CD4-positive, alpha-beta memory T cell (primary cell): ENCODE measurements at regions not wholly inside any gene's neighbourhood (a gene's known extent, or its start where the extent isn't known, plus 50 kb on each side); places are given as distances from the start of the nearest gene placed in this dataset.

ENCODE experiments used
- CTCF ChIA-PET: fragments of 350-600 bp; sonication (Branson Sonifier 250); formaldehyde crosslinking; loops from one replicate; lab custom pipeline; 2021; ENCODE audit warnings: inconsistent platforms; ENCODE audit not compliant: partially characterized antibody; lab: Charles Lee
- POLR2A ChIA-PET: fragments of 350-600 bp; sonication (Branson Sonifier 250); formaldehyde crosslinking; loops from one replicate; lab custom pipeline; 2021; ENCODE audit not compliant: partially characterized antibody; lab: Charles Lee
- DNase-seq, 5 donors: peaks; one replicate each; pipeline versions ENCODE4 v3.0.0 to v3.0.0-alpha.2; 2020 to 2022; ENCODE audit warnings: mixed read lengths in 1 of 5
- H3K27ac ChIP-seq: one replicate; pipeline ENCODE4 v1.7.0; 2013; ENCODE audit warnings: low read depth, low read length
- H3K27me3 ChIP-seq: 2 replicates; pipeline ENCODE4 v1.7.0; 2013; ENCODE audit warnings: mild to moderate bottlenecking, low read length, moderate library complexity; ENCODE audit not compliant: insufficient read depth
- H3K36me3 ChIP-seq: 2 replicates; pipeline ENCODE4 v1.7.0; 2013; ENCODE audit warnings: mild to moderate bottlenecking, low read length, moderate library complexity; ENCODE audit not compliant: insufficient read depth
- H3K4me1 ChIP-seq: 2 replicates; pipeline ENCODE4 v1.7.0; 2013; ENCODE audit warnings: mild to moderate bottlenecking, low read length, moderate library complexity; ENCODE audit not compliant: insufficient read depth
- H3K4me3 ChIP-seq, 2 donors: one replicate each; pipeline ENCODE4 v1.7.0; 2013; ENCODE audit warnings: low read length in 2 of 2, mild to moderate bottlenecking in 1 of 2
- H3K9me3 ChIP-seq, 2 donors: one replicate each; pipeline ENCODE4 v1.7.0; 2013; ENCODE audit warnings: low read length in 2 of 2, control low read depth in 1 of 2; ENCODE audit not compliant: control insufficient read depth in 1 of 2
- H3K27ac Mint-ChIP-seq, 7 donors: one replicate each; pipeline ENCODE4 v1.8.0; 2020 to 2021; ENCODE audit warnings: mixed read lengths in 7 of 7, mild to moderate bottlenecking in 6 of 7, inconsistent platforms in 3 of 7, moderate library complexity in 3 of 7
- H3K27me3 Mint-ChIP-seq, 2 donors: one replicate each; pipeline ENCODE4 v1.8.0; 2020 to 2021; ENCODE audit warnings: mixed read lengths in 2 of 2
- H3K36me3 Mint-ChIP-seq, 2 donors: one replicate each; pipeline ENCODE4 v1.8.0; 2020 to 2021; ENCODE audit warnings: mixed read lengths in 2 of 2, inconsistent platforms in 1 of 2, mild to moderate bottlenecking in 1 of 2
- H3K4me1 Mint-ChIP-seq, 4 donors: one replicate each; pipeline ENCODE4 v1.8.0; 2020 to 2021; ENCODE audit warnings: mixed read lengths in 4 of 4, mild to moderate bottlenecking in 1 of 4
- H3K4me3 Mint-ChIP-seq, 8 donors: one replicate each; pipeline ENCODE4 v1.8.0; 2020 to 2021; ENCODE audit warnings: mixed read lengths in 8 of 8, mild to moderate bottlenecking in 7 of 8, moderate library complexity in 6 of 8, inconsistent platforms in 3 of 8
- H3K9me3 Mint-ChIP-seq, 8 donors: one replicate each; pipeline ENCODE4 v1.8.0; 2020 to 2021; ENCODE audit warnings: mixed read lengths in 8 of 8, mild to moderate bottlenecking in 5 of 8, inconsistent platforms in 3 of 8, moderate library complexity in 1 of 8
- intact Hi-C: fragments of 100-400 bp; cut with micrococcal nuclease; formaldehyde crosslinking; loops from one replicate; pipeline ENCODE4 v1.15.1; 2023

DNA sequence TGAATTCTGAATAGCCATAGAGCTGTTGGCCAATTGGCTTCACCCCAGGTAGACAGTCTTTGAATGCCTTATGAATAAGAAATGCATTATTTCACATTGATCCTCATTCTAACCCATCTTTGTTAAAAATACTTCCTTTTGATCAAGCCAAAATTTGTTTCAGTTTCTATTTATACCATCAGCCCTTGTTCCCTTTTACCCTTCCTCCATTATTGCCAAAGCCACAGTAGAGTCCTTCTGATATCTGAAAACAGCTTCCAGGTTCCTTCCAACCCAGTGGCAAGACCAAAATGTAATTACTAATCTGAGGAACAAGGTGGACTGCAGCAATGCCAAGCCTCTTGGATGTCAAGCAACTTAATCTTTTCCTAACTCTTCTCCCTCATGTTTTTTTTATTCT is 458.8 kb downstream of the BUD13 start:
- no peaks in the 10 kb centered on the region for H3K27me3 ChIP-seq
- ChIA-PET POLR2A (no interaction called here), CTCF (no interaction called here)
- peaks cover 0 to 4% (median under 1%) of the 10 kb centered on the region in 8 donors for H3K9me3 Mint-ChIP-seq
- no peak overlapping the region for H3K27ac Mint-ChIP-seq
- no peak overlapping the region for H3K4me3 ChIP-seq
- no peaks in the 10 kb centered on the region for H3K4me1 ChIP-seq
- no peaks in the 10 kb centered on the region for H3K9me3 ChIP-seq
- intact Hi-C loops: no loop called here
- H3K36me3 Mint-ChIP-seq: no peaks in the 10 kb centered on the region
- no peak overlapping the region for H3K4me3 Mint-ChIP-seq
- DNase-seq: no peak
- no peak overlapping the region for H3K27ac ChIP-seq
- H3K27me3 Mint-ChIP-seq: peaks cover 9 to 17% of the 10 kb centered on the region in 2 donors
- no peaks in the 10 kb centered on the region for H3K36me3 ChIP-seq
- peaks cover 0 to 1% (median 0%) of the 10 kb centered on the region in 4 donors for H3K4me1 Mint-ChIP-seq

GRCh38 chr11:116312570-116313391 is 460.0 kb downstream of the BUD13 start:
- Mint-ChIP-seq H3K36me3 (no peaks in the 10 kb centered on the region), H3K4me3 (no peak overlapping the region), H3K27ac (no peak overlapping the region), H3K4me1 (peaks cover 0 to 1% (median 0%) of the 10 kb centered on the region in 4 donors), H3K27me3 (peaks cover 10 to 17% of the 10 kb centered on the region in 2 donors), H3K9me3 (peaks cover 0 to 4% (median under 1%) of the 10 kb centered on the region in 8 donors)
- intact Hi-C loops: no loop called here
- no peak for DNase-seq
- Histone ChIP-seq H3K27ac (no peak overlapping the region), H3K36me3 (no peaks in the 10 kb centered on the region), H3K27me3 (no peaks in the 10 kb centered on the region), H3K9me3 (no peaks in the 10 kb centered on the region), H3K4me1 (no peaks in the 10 kb centered on the region), H3K4me3 (no peak overlapping the region)
- ChIA-PET CTCF (no interaction called here), POLR2A (no interaction called here)

GRCh38 chr11:116311206-116311605 is 461.6 kb downstream of the BUD13 start:
- no peak for DNase-seq
- ChIA-PET CTCF (no interaction called here), POLR2A (no interaction called here)
- Mint-ChIP-seq H3K4me3 (no peak overlapping the region), H3K27ac (peak overlapping the region in 1 of 7 donors; percentile 9), H3K36me3 (no peaks in the 10 kb centered on the region), H3K9me3 (peaks cover 0 to 2% (median 0%) of the 10 kb centered on the region in 8 donors), H3K27me3 (peaks cover 10 to 18% of the 10 kb centered on the region in 2 donors), H3K4me1 (peaks cover 0 to 1% (median 0%) of the 10 kb centered on the region in 4 donors)
- Histone ChIP-seq H3K4me3 (no peak overlapping the region), H3K36me3 (no peaks in the 10 kb centered on the region), H3K9me3 (no peaks in the 10 kb centered on the region), H3K27ac (no peak overlapping the region), H3K4me1 (no peaks in the 10 kb centered on the region), H3K27me3 (no peaks in the 10 kb centered on the region)
- intact Hi-C loops: no loop called here

DNA sequence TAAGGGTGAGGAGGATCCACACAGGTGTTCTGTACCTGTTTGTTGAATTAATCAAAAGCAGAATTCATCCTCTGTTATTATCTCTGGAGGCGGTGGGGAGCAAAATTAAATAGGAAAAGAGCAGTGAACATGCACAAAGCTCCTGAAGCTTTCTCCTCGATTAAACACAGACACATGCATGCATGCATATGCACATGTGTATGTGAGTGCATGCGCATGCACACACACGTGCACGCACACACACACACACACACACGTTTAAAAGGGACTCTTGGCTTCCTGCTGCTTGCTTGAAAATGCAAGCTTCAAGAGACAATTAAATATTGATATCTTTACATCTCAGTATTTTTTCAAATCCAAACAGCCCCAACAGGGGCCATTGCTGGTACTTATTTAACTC is 462.1 kb downstream of the BUD13 start:
- no peaks in the 10 kb centered on the region for H3K36me3 Mint-ChIP-seq
- H3K27me3 Mint-ChIP-seq: peaks cover 10 to 19% of the 10 kb centered on the region in 2 donors
- no peak overlapping the region for H3K4me3 ChIP-seq
- H3K27ac Mint-ChIP-seq: no peak overlapping the region
- peaks cover 0 to 2% (median 0%) of the 10 kb centered on the region in 8 donors for H3K9me3 Mint-ChIP-seq
- no peak overlapping the region for H3K27ac ChIP-seq
- H3K4me1 ChIP-seq: no peaks in the 10 kb centered on the region
- H3K4me1 Mint-ChIP-seq: peaks cover 0 to 1% (median 0%) of the 10 kb centered on the region in 4 donors
- H3K9me3 ChIP-seq: no peaks in the 10 kb centered on the region
- DNase-seq: no peak
- no peaks in the 10 kb centered on the region for H3K36me3 ChIP-seq
- H3K4me3 Mint-ChIP-seq: no peak overlapping the region
- intact Hi-C loops: no loop called here
- POLR2A ChIA-PET: no interaction called here
- CTCF ChIA-PET: no interaction called here
- H3K27me3 ChIP-seq: no peaks in the 10 kb centered on the region

- no peak overlapping the region for H3K4me3 ChIP-seq
- Mint-ChIP-seq H3K27ac (no peak overlapping the region), H3K9me3 (peaks cover 0 to 2% (median 0%) of the 10 kb centered on the region in 8 donors), H3K4me3 (no peak overlapping the region), H3K4me1 (peaks cover 0 to 1% (median 0%) of the 10 kb centered on the region in 4 donors), H3K36me3 (no peaks in the 10 kb centered on the region), H3K27me3 (peaks cover 10 to 19% of the 10 kb centered on the region in 2 donors)
- no peaks in the 10 kb centered on the region for H3K9me3 ChIP-seq
- no peak overlapping the region for H3K27ac ChIP-seq
- no peak for DNase-seq
- ChIA-PET CTCF (no interaction called here), POLR2A (no interaction called here)
- intact Hi-C loops: no loop called here
- no peaks in the 10 kb centered on the region for H3K27me3 ChIP-seq
- no peaks in the 10 kb centered on the region for H3K36me3 ChIP-seq
- H3K4me1 ChIP-seq: no peaks in the 10 kb centered on the region
Observed at GRCh38 chr11:116310226-116310625, 462.6 kb downstream of the BUD13 start.

GRCh38 chr11:116309446-116309845 is 463.3 kb downstream of the BUD13 start:
- ChIA-PET POLR2A (no interaction called here), CTCF (no interaction called here)
- no peaks in the 10 kb centered on the region for H3K27me3 ChIP-seq
- no peaks in the 10 kb centered on the region for H3K4me1 ChIP-seq
- Mint-ChIP-seq H3K9me3 (peaks cover 0 to 2% (median 0%) of the 10 kb centered on the region in 8 donors), H3K27me3 (peaks cover 12 to 18% of the 10 kb centered on the region in 2 donors), H3K4me1 (peaks cover 0 to 1% (median 0%) of the 10 kb centered on the region in 4 donors), H3K4me3 (no peak overlapping the region), H3K36me3 (no peaks in the 10 kb centered on the region), H3K27ac (no peak overlapping the region)
- H3K36me3 ChIP-seq: no peaks in the 10 kb centered on the region
- intact Hi-C loops: no loop called here
- DNase-seq: no peak
- H3K9me3 ChIP-seq: no peaks in the 10 kb centered on the region
- no peak overlapping the region for H3K27ac ChIP-seq
- H3K4me3 ChIP-seq: no peak overlapping the region

GRCh38 chr11:116302756-116303155 is 470.0 kb downstream of the BUD13 start:
- H3K36me3 Mint-ChIP-seq: no peaks in the 10 kb centered on the region
- DNase-seq: no peak
- no peaks in the 10 kb centered on the region for H3K9me3 ChIP-seq
- H3K27ac Mint-ChIP-seq: no peak overlapping the region
- POLR2A ChIA-PET: no interaction called here
- peaks cover 3 to 8% of the 10 kb centered on the region in 2 donors for H3K27me3 Mint-ChIP-seq
- no peak overlapping the region for H3K4me3 ChIP-seq
- H3K4me3 Mint-ChIP-seq: no peak overlapping the region
- H3K9me3 Mint-ChIP-seq: peaks cover 0 to 2% (median 0%) of the 10 kb centered on the region in 8 donors
- H3K27ac ChIP-seq: no peak overlapping the region
- H3K36me3 ChIP-seq: no peaks in the 10 kb centered on the region
- H3K27me3 ChIP-seq: no peaks in the 10 kb centered on the region
- CTCF ChIA-PET: interaction anchor here (1.7 kb wide), 1 partner anchor 24 kb away, joined by 3 read pairs; no protein-coding TSS in a partner anchor
- H3K4me1 ChIP-seq: no peaks in the 10 kb centered on the region
- no peaks in the 10 kb centered on the region for H3K4me1 Mint-ChIP-seq
- intact Hi-C loops: no loop called here
